Body of pancreas (tissue), 4 donors: ENCODE measurements at regions not wholly inside any gene's neighbourhood (a gene's known extent, or its start where the extent isn't known, plus 50 kb on each side); places are given as distances from the start of the nearest gene placed in this dataset.

ENCODE experiments used
- ATAC-seq: fragments of 150-250 bp; one replicate; pipeline ENCODE4 v1.9.1; 2016
- DNase-seq, 4 donors: peaks; one replicate each; pipeline ENCODE4 v3.0.0-alpha.2; 2019
- H3K27ac ChIP-seq, 4 donors: fragments of 200-600 bp; sonication (generic); 1 replicate in 3 of 4; 2 replicates in 1 of 4; pipeline versions ENCODE4 v1.5.1 to v1.6.1; 2016 to 2019; ENCODE audit warnings: mild to moderate bottlenecking in 1 of 4, mixed read lengths in 1 of 4, moderate library complexity in 1 of 4
- H3K27me3 ChIP-seq, 2 donors: fragments of 200-600 bp; sonication (generic); one replicate each; pipeline ENCODE4 v1.6.0; 2016; ENCODE audit warnings: mild to moderate bottlenecking in 1 of 2
- H3K36me3 ChIP-seq, 2 donors: fragments of 200-600 bp; sonication (generic); replicated peaks in 1 of 2; 2 replicates each; pipeline ENCODE4 v1.5.1; 2016; ENCODE audit warnings: low read depth in 2 of 2; ENCODE audit not compliant: insufficient read depth in 1 of 2
- H3K4me1 ChIP-seq: fragments of 200-600 bp; sonication (generic); one replicate; pipeline ENCODE4 v1.6.0; 2016
- H3K4me3 ChIP-seq, 2 donors: fragments of 200-600 bp; sonication (generic); 1 replicate in 1 of 2; 2 replicates in 1 of 2; pipeline ENCODE4 v1.5.1; 2016 to 2019
- H3K9me3 ChIP-seq, 3 donors: fragments of 200-600 bp; sonication (generic); 1 replicate in 2 of 3; 2 replicates in 1 of 3; pipeline ENCODE4 v1.5.1; 2016
- POLR2A ChIP-seq, 3 donors: fragments of 450-650 bp; IDR thresholded peaks; one replicate each; pipeline ENCODE4 v1.6.1; 2016; ENCODE audit warnings: antibody characterized with exemption in 3 of 3, mild to moderate bottlenecking in 2 of 3
- WGBS, 2 donors: methylation state at CpG; one replicate each; pipeline ENCODE4 v1.1.5; 2017; 5-methylcytosine and 5-hydroxymethylcytosine counted together
- intact Hi-C: fragments of 100-400 bp; cut with DNase I; formaldehyde crosslinking; loops from one replicate; pipeline ENCODE4 v1.15.1; 2023
- TF ChIP-seq, protein P1 (sequence below), 7 experiments: fragments of 450-650 bp in 4 of 7; fragments of 200-600 bp in 3 of 7; sonication (generic) in 3 of 7; IDR thresholded peaks; one replicate each; pipeline ENCODE4 v1.5.1; 2016 to 2019; ENCODE audit warnings: antibody characterized with exemption in 7 of 7

DNA sequence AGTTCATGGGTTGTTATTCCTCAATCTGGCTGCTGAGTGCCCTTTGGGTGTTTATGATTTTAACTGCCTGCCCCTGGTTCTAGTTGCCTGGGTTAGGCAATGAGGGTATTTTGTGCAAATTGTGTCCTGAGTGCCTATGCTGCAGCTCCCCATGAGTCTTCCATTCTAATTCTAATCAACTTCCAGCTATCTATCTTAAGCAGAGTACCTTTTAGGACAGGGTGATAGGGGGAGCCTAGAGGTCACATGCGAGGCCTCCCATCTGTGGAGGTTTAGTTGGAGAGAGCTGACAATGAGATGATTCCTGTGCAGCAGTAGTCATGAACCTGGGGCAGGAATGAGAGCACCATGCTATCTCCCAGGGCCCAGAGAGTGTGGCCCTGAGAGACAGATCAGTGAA is 225.9 kb upstream of the PLEKHG7 start:
- H3K9me3 ChIP-seq: no peaks in the 10 kb centered on the region
- WGBS, 2 donors: 92 to 94% methylated on average over 1 of the region's 1 CpG
- ATAC-seq (no peak), DNase-seq (no peak)
- H3K36me3 ChIP-seq: no peaks in the 10 kb centered on the region
- no peak overlapping the region for H3K4me3 ChIP-seq
- H3K27ac ChIP-seq: no peak overlapping the region
- H3K4me1 ChIP-seq: no peaks in the 10 kb centered on the region
- TF ChIP-seq POLR2A (IDR thresholded peaks at IDR 0.05): no peak
- TF ChIP-seq, protein P1, sequence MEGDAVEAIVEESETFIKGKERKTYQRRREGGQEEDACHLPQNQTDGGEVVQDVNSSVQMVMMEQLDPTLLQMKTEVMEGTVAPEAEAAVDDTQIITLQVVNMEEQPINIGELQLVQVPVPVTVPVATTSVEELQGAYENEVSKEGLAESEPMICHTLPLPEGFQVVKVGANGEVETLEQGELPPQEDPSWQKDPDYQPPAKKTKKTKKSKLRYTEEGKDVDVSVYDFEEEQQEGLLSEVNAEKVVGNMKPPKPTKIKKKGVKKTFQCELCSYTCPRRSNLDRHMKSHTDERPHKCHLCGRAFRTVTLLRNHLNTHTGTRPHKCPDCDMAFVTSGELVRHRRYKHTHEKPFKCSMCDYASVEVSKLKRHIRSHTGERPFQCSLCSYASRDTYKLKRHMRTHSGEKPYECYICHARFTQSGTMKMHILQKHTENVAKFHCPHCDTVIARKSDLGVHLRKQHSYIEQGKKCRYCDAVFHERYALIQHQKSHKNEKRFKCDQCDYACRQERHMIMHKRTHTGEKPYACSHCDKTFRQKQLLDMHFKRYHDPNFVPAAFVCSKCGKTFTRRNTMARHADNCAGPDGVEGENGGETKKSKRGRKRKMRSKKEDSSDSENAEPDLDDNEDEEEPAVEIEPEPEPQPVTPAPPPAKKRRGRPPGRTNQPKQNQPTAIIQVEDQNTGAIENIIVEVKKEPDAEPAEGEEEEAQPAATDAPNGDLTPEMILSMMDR (IDR thresholded peaks at IDR 0.05): no peak
- intact Hi-C loops: no loop called here
- no peaks in the 10 kb centered on the region for H3K27me3 ChIP-seq

DNA sequence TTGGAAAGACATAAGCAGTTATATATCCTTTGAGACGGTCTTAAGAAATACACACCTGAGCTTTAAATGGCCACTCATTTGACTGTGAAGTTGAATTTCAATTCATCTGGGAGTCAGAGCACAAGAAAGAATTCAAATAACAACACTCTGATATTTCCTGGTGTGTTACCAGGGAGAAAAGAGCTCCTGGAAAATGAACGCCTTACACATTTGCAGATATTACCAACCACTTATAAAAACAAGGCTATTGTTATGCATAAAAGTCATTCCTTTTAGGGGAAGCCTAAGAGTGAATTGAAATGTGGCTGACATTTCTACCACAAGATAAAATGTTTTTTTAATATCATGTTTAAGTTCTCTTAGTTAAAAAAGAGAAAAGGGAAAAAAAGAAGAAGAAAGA is 229.2 kb upstream of the PLEKHG7 start:
- Histone ChIP-seq H3K4me3 (no peak overlapping the region), H3K9me3 (no peaks in the 10 kb centered on the region), H3K36me3 (no peaks in the 10 kb centered on the region), H3K4me1 (no peaks in the 10 kb centered on the region), H3K27ac (no peak overlapping the region), H3K27me3 (no peaks in the 10 kb centered on the region)
- DNase-seq: no peak
- TF ChIP-seq POLR2A (IDR thresholded peaks at IDR 0.05): no peak
- TF ChIP-seq, protein P1 (IDR thresholded peaks at IDR 0.05): no peak
- intact Hi-C loops: no loop called here
- no peak for ATAC-seq
- 91 to 92% methylated on average over 2 of the region's 2 CpGs for WGBS, 2 donors

DNA sequence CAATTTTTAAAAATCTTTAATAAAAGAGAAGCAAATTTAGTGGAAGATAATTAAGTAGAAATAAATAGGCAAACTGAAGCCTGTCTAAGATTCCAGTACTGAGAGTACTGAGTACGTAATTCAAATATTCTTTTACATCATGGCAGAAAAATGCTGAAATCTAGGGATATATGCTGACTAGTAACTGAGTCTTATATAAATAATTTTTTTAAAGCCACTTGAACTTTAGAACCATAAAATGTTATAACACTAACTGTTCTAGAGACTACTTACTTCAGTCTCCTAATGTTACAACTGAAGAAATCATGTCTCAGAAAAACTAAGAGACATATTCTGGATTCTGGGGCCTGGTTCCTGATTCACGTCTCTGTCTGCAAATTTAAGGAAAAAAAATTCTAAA is 230.6 kb upstream of the PLEKHG7 start:
- no peak for ATAC-seq
- WGBS, 2 donors: 88 to 94% methylated on average over 2 of the region's 2 CpGs
- intact Hi-C loops: no loop called here

DNA sequence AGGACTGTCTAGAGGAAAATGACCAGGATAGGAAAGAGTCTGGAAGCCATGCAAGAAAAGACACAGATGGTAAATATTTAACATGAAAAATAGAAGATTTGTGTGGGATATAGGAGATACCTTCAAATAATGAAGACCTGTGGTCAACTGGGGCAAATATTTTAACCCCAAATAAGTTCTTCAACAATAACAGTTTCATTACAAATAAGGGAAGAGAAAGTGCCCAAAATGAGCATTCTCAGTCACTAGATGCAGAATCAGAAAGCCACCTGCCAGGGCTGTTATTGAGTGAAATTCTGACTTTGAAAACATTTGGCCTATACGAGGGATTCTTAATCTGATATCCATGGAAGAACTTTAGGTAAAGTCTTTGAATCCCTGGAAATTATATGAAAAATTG is 231.2 kb upstream of the PLEKHG7 start:
- H3K9me3 ChIP-seq: no peaks in the 10 kb centered on the region
- intact Hi-C loops: no loop called here
- H3K4me3 ChIP-seq: no peak overlapping the region
- no peaks in the 10 kb centered on the region for H3K27me3 ChIP-seq
- WGBS, 2 donors: 87 to 94% methylated on average over 1 of the region's 1 CpG
- TF ChIP-seq, protein P1 (IDR thresholded peaks at IDR 0.05): no peak
- TF ChIP-seq POLR2A (IDR thresholded peaks at IDR 0.05): no peak
- H3K36me3 ChIP-seq: no peaks in the 10 kb centered on the region
- DNase-seq (no peak), ATAC-seq (no peak)
- H3K27ac ChIP-seq: no peak overlapping the region
- peaks cover 6% of the 10 kb centered on the region for H3K4me1 ChIP-seq

More for the DNA sequence above, 230.6 kb upstream of the PLEKHG7 start:
- Histone ChIP-seq H3K27ac (no peak overlapping the region), H3K4me3 (no peak overlapping the region), H3K27me3 (no peaks in the 10 kb centered on the region), H3K4me1 (no peaks in the 10 kb centered on the region), H3K9me3 (no peaks in the 10 kb centered on the region), H3K36me3 (no peaks in the 10 kb centered on the region)
- TF ChIP-seq, protein P1 (IDR thresholded peaks at IDR 0.05): no peak
- no peak for TF ChIP-seq POLR2A (IDR thresholded peaks at IDR 0.05)
- no peak for DNase-seq

DNA sequence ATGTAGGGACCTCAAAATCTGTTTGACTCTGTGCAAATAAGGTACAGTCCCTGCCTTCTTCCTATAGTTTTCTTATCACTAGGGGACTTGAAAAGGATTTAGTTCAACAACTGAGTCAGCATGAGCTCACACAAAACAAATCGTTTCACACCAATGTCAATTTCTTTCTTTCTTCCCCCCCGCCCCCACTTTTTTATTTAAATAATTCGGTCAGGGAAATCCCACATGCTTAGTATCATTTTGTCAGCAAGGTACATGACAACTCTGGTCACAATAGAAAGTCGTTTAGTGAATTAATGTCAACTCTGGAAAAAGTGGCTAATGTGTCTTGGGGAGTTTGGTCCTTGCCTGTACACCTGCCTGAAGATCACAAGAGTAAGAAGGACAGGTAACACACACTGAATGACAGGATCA is 232.2 kb upstream of the PLEKHG7 start:
- no peak for DNase-seq
- intact Hi-C loops: no loop called here
- Histone ChIP-seq H3K27ac (no peak overlapping the region), H3K27me3 (no peaks in the 10 kb centered on the region), H3K4me1 (peaks cover 14% of the 10 kb centered on the region), H3K36me3 (no peaks in the 10 kb centered on the region), H3K4me3 (no peak overlapping the region), H3K9me3 (no peaks in the 10 kb centered on the region)
- ATAC-seq: no peak
- no peak for TF ChIP-seq POLR2A (IDR thresholded peaks at IDR 0.05)
- TF ChIP-seq, protein P1 (IDR thresholded peaks at IDR 0.05): no peak
- 62 to 64% methylated on average over 4 of the region's 4 CpGs for WGBS, 2 donors
